Panc1 (cell line): ENCODE measurements at regions not wholly inside any gene's neighbourhood (a gene's known extent, or its start where the extent isn't known, plus 50 kb on each side); places are given as distances from the start of the nearest gene placed in this dataset.

Experiments used
- ATAC-seq: fragments of 200-7000 bp; cut with Tn5 transposase; 2 replicates; pipeline ENCODE4 v1.9.1; 2020; ENCODE audit warnings: mild to moderate bottlenecking, moderate library complexity
- BruUV-seq: library from RNA; stranded (reverse); fragments of 400-500 nt; replicated peaks from 2 replicates; lab custom pipeline; 2021; lab: Mats Ljungman, UMichigan
- CTCF ChIA-PET: fragments of 300-600 bp; sonication (Branson Sonifier 250); formaldehyde crosslinking; loops from one replicate; lab custom pipeline; 2022; ENCODE audit warnings: antibody characterized with exemption; lab: Charles Lee
- POLR2A ChIA-PET: fragments of 300-600 bp; sonication (Branson Sonifier 250); formaldehyde crosslinking; loops from one replicate; lab custom pipeline; 2022; ENCODE audit warnings: antibody characterized with exemption; lab: Charles Lee
- DNase-seq: peaks from one replicate; pipeline ENCODE4 v3.0.0-alpha.2; 2010; ENCODE audit warnings: low read depth, low spot score
- H3K27ac ChIP-seq: 2 replicates; pipeline ENCODE4 v1.5.1; 2011; ENCODE audit warnings: mild to moderate bottlenecking, low read length, inconsistent platforms
- H3K27me3 ChIP-seq: fragments of 200-500 bp; sonication (Bioruptor generic); 2 replicates; pipeline ENCODE4 v1.6.0; 2014; ENCODE audit warnings: low read length, inconsistent platforms; ENCODE audit not compliant: control insufficient read depth, insufficient read depth
- H3K36me3 ChIP-seq: fragments of 200-500 bp; sonication (Bioruptor generic); 2 replicates; pipeline ENCODE4 v1.5.1; 2014; ENCODE audit warnings: inconsistent platforms, mild to moderate bottlenecking, low read length, moderate library complexity; ENCODE audit not compliant: control insufficient read depth, insufficient read depth
- H3K4me1 ChIP-seq: 2 replicates; pipeline ENCODE4 v1.5.1; 2011; ENCODE audit warnings: inconsistent platforms, mild to moderate bottlenecking, low read length, moderate library complexity; ENCODE audit not compliant: control insufficient read depth, insufficient read depth
- H3K4me3 ChIP-seq, 2 experiments: 2 replicates each; pipeline ENCODE4 v1.5.1; 2011 to 2012; ENCODE audit warnings: low read depth in 2 of 2, low read length in 2 of 2, mild to moderate bottlenecking in 2 of 2, inconsistent platforms in 1 of 2, moderate library complexity in 1 of 2
- H3K9me3 ChIP-seq: fragments of 200-500 bp; sonication (Bioruptor generic); 2 replicates; pipeline ENCODE4 v1.5.1; 2014; ENCODE audit warnings: low read depth, mild to moderate bottlenecking, inconsistent platforms, low read length, moderate library complexity; ENCODE audit not compliant: control insufficient read depth, insufficient read depth
- CTCF ChIP-seq: fragments of 450-650 bp; IDR thresholded peaks from 2 replicates; pipeline ENCODE4 v1.5.1; 2017; ENCODE audit warnings: mild to moderate bottlenecking
- POLR2AphosphoS5 ChIP-seq: IDR thresholded peaks from 2 replicates; pipeline ENCODE4 v1.6.1; 2012; ENCODE audit warnings: mild to moderate bottlenecking, low read depth, low read length, moderate library complexity
- REST ChIP-seq, 2 experiments: IDR thresholded peaks; 2 replicates each; pipeline ENCODE4 v1.6.1; 2011 to 2012; ENCODE audit warnings: low read depth in 2 of 2, control low read depth in 1 of 2, low read length in 1 of 2, mild to moderate bottlenecking in 1 of 2, moderate library complexity in 1 of 2; ENCODE audit not compliant: insufficient read depth in 1 of 2
- SIN3A ChIP-seq: IDR thresholded peaks from 2 replicates; pipeline ENCODE4 v1.6.1; 2012; ENCODE audit warnings: low read depth, mild to moderate bottlenecking, low read length, moderate library complexity, borderline replicate concordance; ENCODE audit not compliant: insufficient read depth
- TCF7L2 ChIP-seq: IDR thresholded peaks from 2 replicates; pipeline ENCODE4 v1.6.1; 2011; ENCODE audit warnings: mild to moderate bottlenecking, low read depth, low read length, inconsistent platforms
- in situ Hi-C: cut with HindIII; loops from 2 replicates; pipeline ENCODE4 v1.10.0; 2016; ENCODE audit warnings: low sequenced_read_pairs, low pct_unique_long_range_greater_than_20kb
- intact Hi-C: fragments of 100-400 bp; cut with micrococcal nuclease; formaldehyde crosslinking; loops from one replicate; pipeline ENCODE4 v1.10.0; 2022; ENCODE audit not compliant: unreplicated experiment

GRCh38 chr4:187212446-187213080 lies 488.9 kb upstream of the FAT1 start:
- CTCF ChIA-PET = no interaction called here
- BruUV-seq = no TSS peak
- H3K27me3 ChIP-seq = no peaks in the 10 kb centered on the region
- no peaks in the 10 kb centered on the region for H3K36me3 ChIP-seq
- no peak overlapping the region for H3K4me3 ChIP-seq
- ATAC-seq (no peak), DNase-seq (no peak)
- intact Hi-C loops = no loop called here
- H3K27ac ChIP-seq = no peak overlapping the region
- in situ Hi-C loops = no loop called here
- no peaks in the 10 kb centered on the region for H3K4me1 ChIP-seq
- H3K9me3 ChIP-seq = no peaks in the 10 kb centered on the region
- TF ChIP-seq POLR2AphosphoS5 (no peak), TCF7L2 (no peak), CTCF (no peak), REST (IDR thresholded peaks at IDR 0.05; ENCODE audit: insufficient read depth in 1 of 2, low read depth in 2 of 2, low read length in 1 of 2) (no peak), SIN3A (no peak)
- POLR2A ChIA-PET = no interaction called here

GRCh38 chr4:187215438-187215837 lies 491.8 kb upstream of the FAT1 start:
- Histone ChIP-seq H3K36me3 (no peaks in the 10 kb centered on the region), H3K9me3 (no peaks in the 10 kb centered on the region), H3K4me1 (no peaks in the 10 kb centered on the region), H3K27ac (no peak overlapping the region), H3K4me3 (no peak overlapping the region), H3K27me3 (no peaks in the 10 kb centered on the region)
- no peak for TF ChIP-seq REST (IDR thresholded peaks at IDR 0.05; ENCODE audit: insufficient read depth in 1 of 2, low read depth in 2 of 2, low read length in 1 of 2)
- no peak for TF ChIP-seq TCF7L2
- TF ChIP-seq CTCF = no peak
- TF ChIP-seq POLR2AphosphoS5 = no peak
- no peak for TF ChIP-seq SIN3A
- ATAC-seq (no peak), DNase-seq (no peak)
- BruUV-seq = no TSS peak
- intact Hi-C loops (no loop called here), in situ Hi-C loops (no loop called here)
- POLR2A ChIA-PET = no interaction called here
- CTCF ChIA-PET = no interaction called here
